ENCODE measurements at regions not wholly inside any gene's neighbourhood (a gene's known extent, or its start where the extent isn't known, plus 50 kb on each side); places are given as distances from the start of the nearest gene placed in this dataset.

DNA sequence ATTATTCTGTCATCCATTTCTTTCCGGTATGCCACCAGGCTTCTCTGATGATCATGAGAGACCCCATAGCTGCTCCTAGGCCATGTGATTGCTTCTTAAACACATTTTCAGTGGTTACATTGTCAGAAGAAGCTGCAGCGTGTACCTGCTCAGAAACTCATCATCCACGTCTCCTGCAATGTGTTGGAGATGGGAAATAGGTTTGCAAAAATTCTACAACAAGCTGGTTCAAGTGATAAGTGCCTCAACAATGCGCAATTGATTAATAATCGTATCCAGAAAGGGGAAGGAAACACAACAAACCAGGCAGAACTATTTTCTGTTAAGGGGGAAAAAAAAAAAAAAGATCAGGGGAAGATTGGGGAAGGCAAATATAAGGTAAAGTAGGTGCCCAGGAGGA, 75.7 kb upstream of the THUMPD2 start:
- Histone ChIP-seq H3K9me3 (ENCODE audit: control insufficient read depth, insufficient read depth, low read depth, low read length) (no peaks in the 10 kb centered on the region), H3K4me3 (replicated peaks in 1 of 4; ENCODE audit: control extremely low read depth in 1 of 4, insufficient read depth in 1 of 4, low read depth in 3 of 4, low read length in 4 of 4) (no peak overlapping the region), H3K27ac (ENCODE audit: insufficient read depth, low read length) (no peak overlapping the region), H3K4me2 (ENCODE audit: extremely low read depth, insufficient read depth, low read length) (no peak overlapping the region), H3K4me1 (ENCODE audit: control insufficient read depth, extremely low read depth, insufficient read depth, low read length) (no peaks in the 10 kb centered on the region), H4K20me1 (ENCODE audit: control insufficient read depth, extremely low read depth, insufficient read depth, low read length) (no peaks in the 10 kb centered on the region), H2AFZ (ENCODE audit: low read length) (no peak overlapping the region), H3K79me2 (ENCODE audit: control insufficient read depth, insufficient read depth, low read length) (no peaks in the 10 kb centered on the region), H3K27me3 (ENCODE audit: control insufficient read depth, insufficient read depth, low read length) (peaks cover 2% of the 10 kb centered on the region), H3K36me3 (ENCODE audit: control insufficient read depth, insufficient read depth, low read length) (no peaks in the 10 kb centered on the region), H3K9ac (ENCODE audit: insufficient read depth, low read length) (no peak overlapping the region)
- no peak for DNase-seq (ENCODE audit: low read depth in 2 of 2)
- no peak for TF ChIP-seq EZH2 (IDR thresholded peaks at IDR 0.05; ENCODE audit: low read length, missing control alignments)
- TF ChIP-seq, protein P1, sequence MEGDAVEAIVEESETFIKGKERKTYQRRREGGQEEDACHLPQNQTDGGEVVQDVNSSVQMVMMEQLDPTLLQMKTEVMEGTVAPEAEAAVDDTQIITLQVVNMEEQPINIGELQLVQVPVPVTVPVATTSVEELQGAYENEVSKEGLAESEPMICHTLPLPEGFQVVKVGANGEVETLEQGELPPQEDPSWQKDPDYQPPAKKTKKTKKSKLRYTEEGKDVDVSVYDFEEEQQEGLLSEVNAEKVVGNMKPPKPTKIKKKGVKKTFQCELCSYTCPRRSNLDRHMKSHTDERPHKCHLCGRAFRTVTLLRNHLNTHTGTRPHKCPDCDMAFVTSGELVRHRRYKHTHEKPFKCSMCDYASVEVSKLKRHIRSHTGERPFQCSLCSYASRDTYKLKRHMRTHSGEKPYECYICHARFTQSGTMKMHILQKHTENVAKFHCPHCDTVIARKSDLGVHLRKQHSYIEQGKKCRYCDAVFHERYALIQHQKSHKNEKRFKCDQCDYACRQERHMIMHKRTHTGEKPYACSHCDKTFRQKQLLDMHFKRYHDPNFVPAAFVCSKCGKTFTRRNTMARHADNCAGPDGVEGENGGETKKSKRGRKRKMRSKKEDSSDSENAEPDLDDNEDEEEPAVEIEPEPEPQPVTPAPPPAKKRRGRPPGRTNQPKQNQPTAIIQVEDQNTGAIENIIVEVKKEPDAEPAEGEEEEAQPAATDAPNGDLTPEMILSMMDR (conservative IDR thresholded peaks at IDR 0.05 in 1 of 2, IDR thresholded peaks at IDR 0.05 in 1 of 2; ENCODE audit: low read depth in 1 of 2, low read length in 2 of 2): no peak

DNA sequence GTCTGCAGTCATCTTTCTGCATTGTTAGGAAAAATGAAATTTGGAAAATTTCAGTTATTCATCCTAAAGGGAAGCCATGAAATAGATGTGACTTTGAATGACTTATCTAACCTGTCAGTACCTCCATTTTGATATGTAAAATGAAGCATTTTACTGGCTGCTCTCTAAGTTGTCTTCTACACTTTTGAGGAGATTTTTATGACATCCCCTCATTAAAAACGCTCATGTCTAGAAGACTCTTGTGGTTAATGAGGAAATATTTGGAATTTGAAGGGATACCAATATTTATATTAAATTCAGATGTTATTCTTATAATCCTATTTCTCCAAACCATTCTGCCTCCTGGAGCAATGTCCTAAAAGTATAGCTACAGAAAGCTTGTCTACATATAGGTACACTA, 73.8 kb upstream of the THUMPD2 start:
- H3K79me2 ChIP-seq (ENCODE audit: control insufficient read depth, insufficient read depth, low read length): no peaks in the 10 kb centered on the region
- TF ChIP-seq EZH2 (IDR thresholded peaks at IDR 0.05; ENCODE audit: low read length, missing control alignments): no peak
- TF ChIP-seq, protein P1 (conservative IDR thresholded peaks at IDR 0.05 in 1 of 2, IDR thresholded peaks at IDR 0.05 in 1 of 2; ENCODE audit: low read depth in 1 of 2, low read length in 2 of 2): no peak
- H3K27ac ChIP-seq (ENCODE audit: insufficient read depth, low read length): no peak overlapping the region
- H3K4me2 ChIP-seq (ENCODE audit: extremely low read depth, insufficient read depth, low read length): no peak overlapping the region
- no peaks in the 10 kb centered on the region for H4K20me1 ChIP-seq (ENCODE audit: control insufficient read depth, extremely low read depth, insufficient read depth, low read length)
- H3K4me3 ChIP-seq (replicated peaks in 1 of 4; ENCODE audit: control extremely low read depth in 1 of 4, insufficient read depth in 1 of 4, low read depth in 3 of 4, low read length in 4 of 4): no peak overlapping the region
- no peaks in the 10 kb centered on the region for H3K4me1 ChIP-seq (ENCODE audit: control insufficient read depth, extremely low read depth, insufficient read depth, low read length)
- no peak overlapping the region for H2AFZ ChIP-seq (ENCODE audit: low read length)
- no peaks in the 10 kb centered on the region for H3K27me3 ChIP-seq (ENCODE audit: control insufficient read depth, insufficient read depth, low read length)
- no peak for DNase-seq (ENCODE audit: low read depth in 2 of 2)
- no peak overlapping the region for H3K9ac ChIP-seq (ENCODE audit: insufficient read depth, low read length)
- no peaks in the 10 kb centered on the region for H3K36me3 ChIP-seq (ENCODE audit: control insufficient read depth, insufficient read depth, low read length)
- no peaks in the 10 kb centered on the region for H3K9me3 ChIP-seq (ENCODE audit: control insufficient read depth, insufficient read depth, low read depth, low read length)

- H3K4me1 ChIP-seq (ENCODE audit: control insufficient read depth, extremely low read depth, insufficient read depth, low read length): no peaks in the 10 kb centered on the region
- no peak overlapping the region for H3K9ac ChIP-seq (ENCODE audit: insufficient read depth, low read length)
Measured at GRCh38 chr2:39851651-39852110, 72.6 kb upstream of the THUMPD2 start.

More at GRCh38 chr2:39851651-39852110, 72.6 kb upstream of the THUMPD2 start:
- Histone ChIP-seq H3K36me3 (ENCODE audit: control insufficient read depth, insufficient read depth, low read length) (no peaks in the 10 kb centered on the region), H2AFZ (ENCODE audit: low read length) (no peak overlapping the region), H3K27ac (ENCODE audit: insufficient read depth, low read length) (no peak overlapping the region), H3K4me2 (ENCODE audit: extremely low read depth, insufficient read depth, low read length) (no peak overlapping the region), H3K9me3 (ENCODE audit: control insufficient read depth, insufficient read depth, low read depth, low read length) (no peaks in the 10 kb centered on the region), H4K20me1 (ENCODE audit: control insufficient read depth, extremely low read depth, insufficient read depth, low read length) (no peaks in the 10 kb centered on the region), H3K79me2 (ENCODE audit: control insufficient read depth, insufficient read depth, low read length) (no peaks in the 10 kb centered on the region), H3K4me3 (replicated peaks in 1 of 4; ENCODE audit: control extremely low read depth in 1 of 4, insufficient read depth in 1 of 4, low read depth in 3 of 4, low read length in 4 of 4) (no peak overlapping the region), H3K27me3 (ENCODE audit: control insufficient read depth, insufficient read depth, low read length) (no peaks in the 10 kb centered on the region)
- DNase-seq (ENCODE audit: low read depth in 2 of 2): peak; percentile 70 to 74
- no peak for TF ChIP-seq EZH2 (IDR thresholded peaks at IDR 0.05; ENCODE audit: low read length, missing control alignments)
- TF ChIP-seq, protein P1 (conservative IDR thresholded peaks at IDR 0.05 in 1 of 2, IDR thresholded peaks at IDR 0.05 in 1 of 2; ENCODE audit: low read depth in 1 of 2, low read length in 2 of 2): no peak

Measured in fibroblast of lung (primary cell).